H9 (cell line): ENCODE measurements at regions not wholly inside any gene's neighbourhood (a gene's known extent, or its start where the extent isn't known, plus 50 kb on each side); places are given as distances from the start of the nearest gene placed in this dataset.

Experiments
- DNase-seq: peaks from one replicate; pipeline ENCODE4 v3.0.0-alpha.2; 2017
- H2AFZ ChIP-seq: one replicate; pipeline ENCODE4 v1.6.1; 2013; ENCODE audit warnings: mild to moderate bottlenecking, low read length, control low read depth, moderate library complexity
- H2AK5ac ChIP-seq: 2 replicates; pipeline ENCODE4 v1.6.1; 2013; ENCODE audit warnings: low read length, control low read depth, mixed read lengths; ENCODE audit not compliant: insufficient read length
- H2BK120ac ChIP-seq: one replicate; pipeline ENCODE4 v1.6.1; 2013; ENCODE audit warnings: low read depth, mild to moderate bottlenecking, low read length, control low read depth, inconsistent platforms; ENCODE audit not compliant: poor library complexity, severe bottlenecking
- H2BK12ac ChIP-seq: 2 replicates; pipeline ENCODE4 v1.6.1; 2013; ENCODE audit warnings: low read length, control low read depth, mixed read lengths, low read depth; ENCODE audit not compliant: insufficient read length
- H2BK15ac ChIP-seq: 2 replicates; pipeline ENCODE4 v1.6.1; 2013; ENCODE audit warnings: low read depth, low read length, control low read depth
- H2BK20ac ChIP-seq: one replicate; pipeline ENCODE4 v1.6.1; 2013; ENCODE audit warnings: low read depth, mild to moderate bottlenecking, low read length, control low read depth, inconsistent platforms; ENCODE audit not compliant: poor library complexity, severe bottlenecking
- H2BK5ac ChIP-seq: 2 replicates; pipeline ENCODE4 v1.6.1; 2013; ENCODE audit warnings: low read length, control low read depth, mixed read lengths; ENCODE audit not compliant: insufficient read length
- H3K14ac ChIP-seq: 2 replicates; pipeline ENCODE4 v1.6.1; 2013; ENCODE audit warnings: low read length, control low read depth; ENCODE audit not compliant: insufficient read depth
- H3K18ac ChIP-seq: 2 replicates; pipeline ENCODE4 v1.6.1; 2013; ENCODE audit warnings: low read depth, mild to moderate bottlenecking, mixed read lengths, low read length, control low read depth; ENCODE audit not compliant: insufficient read length
- H3K23ac ChIP-seq: 2 replicates; pipeline ENCODE4 v1.6.1; 2013; ENCODE audit warnings: low read length, control low read depth, mixed read lengths, low read depth; ENCODE audit not compliant: insufficient read length
- H3K23me2 ChIP-seq: 2 replicates; pipeline ENCODE4 v1.6.1; 2013; ENCODE audit warnings: low read depth, mild to moderate bottlenecking, mixed read lengths, low read length, control low read depth; ENCODE audit not compliant: insufficient read length, poor library complexity, severe bottlenecking
- H3K27ac ChIP-seq: 2 replicates; pipeline ENCODE4 v1.5.1; 2013; ENCODE audit warnings: low read length, control low read depth, mixed read lengths, low read depth; ENCODE audit not compliant: insufficient read length
- H3K27me3 ChIP-seq: 2 replicates; pipeline ENCODE4 v1.6.1; 2013; ENCODE audit warnings: low read length, control low read depth, inconsistent platforms; ENCODE audit not compliant: insufficient read depth
- H3K4ac ChIP-seq: 2 replicates; pipeline ENCODE4 v1.6.1; 2013; ENCODE audit warnings: low read depth, mild to moderate bottlenecking, control low read depth, inconsistent platforms, low read length, moderate library complexity
- H3K4me1 ChIP-seq: 2 replicates; pipeline ENCODE4 v1.6.1; 2013; ENCODE audit warnings: low read length, control low read depth, inconsistent platforms; ENCODE audit not compliant: insufficient read depth
- H3K4me2 ChIP-seq: 2 replicates; pipeline ENCODE4 v1.6.1; 2013; ENCODE audit warnings: low read length, control low read depth, mixed read lengths; ENCODE audit not compliant: insufficient read length, insufficient read depth
- H3K56ac ChIP-seq: 2 replicates; pipeline ENCODE4 v1.6.1; 2013; ENCODE audit warnings: low read depth, mild to moderate bottlenecking, mixed read lengths, low read length, control low read depth; ENCODE audit not compliant: insufficient read length
- H3K79me1 ChIP-seq: 2 replicates; pipeline ENCODE4 v1.6.1; 2013; ENCODE audit warnings: low read depth, mild to moderate bottlenecking, moderate library complexity, low read length, control low read depth, inconsistent platforms; ENCODE audit not compliant: insufficient read depth, poor library complexity, severe bottlenecking
- H3K79me2 ChIP-seq: 2 replicates; pipeline ENCODE4 v1.6.1; 2013; ENCODE audit warnings: low read length, control low read depth, inconsistent platforms; ENCODE audit not compliant: insufficient read depth
- H3K9ac ChIP-seq: 2 replicates; pipeline ENCODE4 v1.6.1; 2013; ENCODE audit warnings: low read length, control low read depth, mixed read lengths; ENCODE audit not compliant: insufficient read length; ENCODE audit errors: extremely low read depth
- H3K9me3 ChIP-seq: one replicate; pipeline ENCODE4 v1.6.1; 2013; ENCODE audit warnings: low read depth, low read length, inconsistent platforms; ENCODE audit not compliant: control insufficient read depth
- H3T11ph ChIP-seq: one replicate; pipeline ENCODE4 v1.6.1; 2013; ENCODE audit warnings: mild to moderate bottlenecking, low read length, control low read depth, inconsistent platforms
- H4K20me1 ChIP-seq: one replicate; pipeline ENCODE4 v1.6.1; 2013; ENCODE audit not compliant: control insufficient read depth, insufficient read length, insufficient read depth
- H4K5ac ChIP-seq: 2 replicates; pipeline ENCODE4 v1.6.1; 2013; ENCODE audit warnings: low read depth, mild to moderate bottlenecking, mixed read lengths, low read length, control low read depth; ENCODE audit not compliant: insufficient read length
- H4K8ac ChIP-seq: replicated peaks from 2 replicates; pipeline ENCODE4 v1.6.1; 2013; ENCODE audit warnings: low read length, control low read depth, mixed read lengths, low read depth; ENCODE audit not compliant: insufficient read length
- H4K91ac ChIP-seq: 2 replicates; pipeline ENCODE4 v1.6.1; 2013; ENCODE audit warnings: low read depth, mild to moderate bottlenecking, moderate library complexity, mixed read lengths, low read length, control low read depth; ENCODE audit not compliant: insufficient read length
- H3K27ac Mint-ChIP-seq, 3 experiments: 2 replicates in 2 of 3; 3 replicates in 1 of 3; pipeline ENCODE4 v1.8.0; 2020 to 2021; ENCODE audit warnings: mixed read lengths in 3 of 3, mild to moderate bottlenecking in 1 of 3, moderate library complexity in 1 of 3
- H3K27me3 Mint-ChIP-seq: 2 replicates; pipeline ENCODE4 v1.8.0; 2021; ENCODE audit warnings: low read depth, mild to moderate bottlenecking, moderate library complexity, mixed read lengths
- H3K36me3 Mint-ChIP-seq, 3 experiments: 2 replicates in 2 of 3; 3 replicates in 1 of 3; pipeline ENCODE4 v1.8.0; 2020 to 2021; ENCODE audit warnings: low read depth in 3 of 3, mixed read lengths in 3 of 3; ENCODE audit not compliant: insufficient read depth in 1 of 3
- H3K4me1 Mint-ChIP-seq, 2 experiments: 2 replicates each; pipeline ENCODE4 v1.8.0; 2020; ENCODE audit warnings: mixed read lengths in 2 of 2
- H3K4me3 Mint-ChIP-seq, 2 experiments: 2 replicates in 1 of 2; 3 replicates in 1 of 2; pipeline ENCODE4 v1.8.0; 2020 to 2021; ENCODE audit warnings: mild to moderate bottlenecking in 2 of 2, mixed read lengths in 2 of 2, moderate library complexity in 1 of 2
- H3K9me3 Mint-ChIP-seq, 2 experiments: 2 replicates in 1 of 2; 3 replicates in 1 of 2; pipeline ENCODE4 v1.8.0; 2020; ENCODE audit warnings: mild to moderate bottlenecking in 2 of 2, mixed read lengths in 2 of 2, moderate library complexity in 1 of 2
- CTCF ChIP-seq: fragments of 200-600 bp; sonication (generic); conservative IDR thresholded peaks from 3 replicates; pipeline ENCODE4 v1.8.0; 2021; ENCODE audit warnings: antibody characterized with exemption, mild to moderate bottlenecking
- WGBS: extraction: QIAGEN DNeasy Blood & Tissue Kit; methylation state at CpG from one replicate; pipeline ENCODE4 v1.1.7; 2013; ENCODE audit warnings: missing lambda C conversion rate, low lambda C conversion rate, mixed read lengths; ENCODE audit not compliant: insufficient read length; ENCODE audit errors: extremely low coverage; 5-methylcytosine and 5-hydroxymethylcytosine counted together

GRCh38 chr12:88764781-88765480 is 184.7 kb upstream of the KITLG start:
- no peak overlapping the region for H3T11ph ChIP-seq
- no peak overlapping the region for H3K27ac ChIP-seq
- no peak overlapping the region for H2BK15ac ChIP-seq
- H2BK12ac ChIP-seq, result no peak overlapping the region
- no peak overlapping the region for H3K14ac ChIP-seq
- no peak overlapping the region for H2BK5ac ChIP-seq
- H2BK20ac ChIP-seq, result no peak overlapping the region
- no peaks in the 10 kb centered on the region for H3K27me3 ChIP-seq
- H4K5ac ChIP-seq, result no peak overlapping the region
- H4K91ac ChIP-seq, result no peak overlapping the region
- no peaks in the 10 kb centered on the region for H3K27me3 Mint-ChIP-seq
- no peak for TF ChIP-seq CTCF
- no peaks in the 10 kb centered on the region for H3K9me3 ChIP-seq
- no peaks in the 10 kb centered on the region for H4K20me1 ChIP-seq
- H2BK120ac ChIP-seq, result no peak overlapping the region
- no peak overlapping the region for H4K8ac ChIP-seq
- no peaks in the 10 kb centered on the region; the same call in 1 of the 2 replicates for H3K4me1 ChIP-seq
- DNase-seq, result no peak
- H2AK5ac ChIP-seq, result no peak overlapping the region
- H3K79me1 ChIP-seq, result no peaks in the 10 kb centered on the region
- H3K4me3 Mint-ChIP-seq, result no peak overlapping the region
- WGBS, result no CpG with 5 or more reads among the region's 3 CpGs
- peak overlapping the region; percentile 53 to 64 (median 55); a peak in 4 of 7 replicates for H3K27ac Mint-ChIP-seq
- no peak overlapping the region for H3K4me2 ChIP-seq
- no peaks in the 10 kb centered on the region for H3K79me2 ChIP-seq
- no peak overlapping the region for H3K4ac ChIP-seq
- H3K18ac ChIP-seq, result no peak overlapping the region
- no peak overlapping the region for H3K56ac ChIP-seq
- H3K9ac ChIP-seq, result no peak overlapping the region
- peaks cover 29% of the 10 kb centered on the region in 2 experiments for H3K4me1 Mint-ChIP-seq
- H3K23ac ChIP-seq, result no peak overlapping the region
- H3K36me3 Mint-ChIP-seq, result peaks cover 3 to 17% (median 12%) of the 10 kb centered on the region in 3 experiments; a peak in 5 of 7 replicates
- no peak overlapping the region for H2AFZ ChIP-seq
- no peaks in the 10 kb centered on the region for H3K23me2 ChIP-seq
- H3K9me3 Mint-ChIP-seq, result peaks cover 5 to 6% of the 10 kb centered on the region in 2 experiments; a peak in 3 of 5 replicates
